BE2C (cell line): ENCODE measurements at regions not wholly inside any gene's neighbourhood (a gene's known extent, or its start where the extent isn't known, plus 50 kb on each side); places are given as distances from the start of the nearest gene placed in this dataset.

Experiments
- DNase-seq: peaks from one replicate; pipeline ENCODE4 v3.0.0-alpha.2; 2020
- H3K27me3 ChIP-seq: fragments of 250-450 bp; sonication (Bioruptor Pico); 2 replicates; pipeline ENCODE4 v1.5.1; 2020; ENCODE audit warnings: mild to moderate bottlenecking
- H3K36me3 ChIP-seq: fragments of 250-450 bp; sonication (Bioruptor Pico); 2 replicates; pipeline ENCODE4 v1.5.1; 2020; ENCODE audit warnings: mild to moderate bottlenecking
- H3K4me1 ChIP-seq: fragments of 250-450 bp; sonication (Bioruptor Pico); 2 replicates; pipeline ENCODE4 v1.5.1; 2020
- H3K4me3 ChIP-seq: 2 replicates; pipeline ENCODE4 v1.5.1; 2011; ENCODE audit warnings: low read depth, low read length
- H3K9me3 ChIP-seq: fragments of 250-450 bp; sonication (Bioruptor Pico); 2 replicates; pipeline ENCODE4 v1.5.1; 2020
- CTCF ChIP-seq: IDR thresholded peaks from 2 replicates; pipeline ENCODE4 v1.5.1; 2012; ENCODE audit warnings: mild to moderate bottlenecking, low read depth, low read length

- no peak for TF ChIP-seq CTCF
- no peak for DNase-seq
Observed at GRCh38 chr12:118827606-118828005, 153.7 kb upstream of the SRRM4 start.

GRCh38 chr12:118830296-118830695, 151.0 kb upstream of the SRRM4 start:
- TF ChIP-seq CTCF, result no peak
- Histone ChIP-seq H3K36me3 (no peaks in the 10 kb centered on the region), H3K9me3 (no peaks in the 10 kb centered on the region), H3K4me1 (no peaks in the 10 kb centered on the region), H3K27me3 (no peaks in the 10 kb centered on the region), H3K4me3 (no peak overlapping the region)
- DNase-seq, result no peak

More at GRCh38 chr12:118827606-118828005, 153.7 kb upstream of the SRRM4 start:
- no peaks in the 10 kb centered on the region for H3K27me3 ChIP-seq
- no peak overlapping the region for H3K4me3 ChIP-seq
- no peaks in the 10 kb centered on the region for H3K9me3 ChIP-seq
- no peaks in the 10 kb centered on the region for H3K36me3 ChIP-seq
- no peaks in the 10 kb centered on the region for H3K4me1 ChIP-seq

GRCh38 chr12:118835926-118836325, 145.4 kb upstream of the SRRM4 start:
- no peak for DNase-seq
- TF ChIP-seq CTCF, result no peak
- Histone ChIP-seq H3K36me3 (no peaks in the 10 kb centered on the region), H3K4me3 (no peak overlapping the region), H3K4me1 (no peaks in the 10 kb centered on the region), H3K27me3 (no peaks in the 10 kb centered on the region), H3K9me3 (no peaks in the 10 kb centered on the region)

GRCh38 chr12:118840399-118840798, 140.9 kb upstream of the SRRM4 start:
- no peak for DNase-seq
- TF ChIP-seq CTCF, result peak; percentile 55

GRCh38 chr12:118840878-118841277, 140.5 kb upstream of the SRRM4 start:
- no peaks in the 10 kb centered on the region for H3K36me3 ChIP-seq
- H3K4me1 ChIP-seq, result no peaks in the 10 kb centered on the region
- TF ChIP-seq CTCF, result no peak

More at GRCh38 chr12:118840399-118840798, 140.9 kb upstream of the SRRM4 start:
- H3K9me3 ChIP-seq, result no peaks in the 10 kb centered on the region
- H3K27me3 ChIP-seq, result no peaks in the 10 kb centered on the region
- no peak overlapping the region for H3K4me3 ChIP-seq
- no peaks in the 10 kb centered on the region for H3K36me3 ChIP-seq
- H3K4me1 ChIP-seq, result no peaks in the 10 kb centered on the region

GRCh38 chr12:118841588-118841987, 139.8 kb upstream of the SRRM4 start:
- H3K27me3 ChIP-seq, result no peaks in the 10 kb centered on the region
- no peak for DNase-seq
- no peak overlapping the region for H3K4me3 ChIP-seq
- H3K4me1 ChIP-seq, result no peaks in the 10 kb centered on the region
- TF ChIP-seq CTCF, result no peak
- H3K9me3 ChIP-seq, result no peaks in the 10 kb centered on the region
- H3K36me3 ChIP-seq, result no peaks in the 10 kb centered on the region

More at GRCh38 chr12:118840878-118841277, 140.5 kb upstream of the SRRM4 start:
- Histone ChIP-seq H3K9me3 (no peaks in the 10 kb centered on the region), H3K27me3 (no peaks in the 10 kb centered on the region), H3K4me3 (no peak overlapping the region)
- DNase-seq, result no peak
